HCT116 (cell line): ENCODE measurements at regions not wholly inside any gene's neighbourhood (a gene's known extent, or its start where the extent isn't known, plus 50 kb on each side); places are given as distances from the start of the nearest gene placed in this dataset.

ENCODE experiments used
- ATAC-seq: fragments of 200-7000 bp; cut with Tn5 transposase; 2 replicates; pipeline ENCODE4 v1.9.1; 2020; ENCODE audit warnings: mild to moderate bottlenecking, moderate library complexity
- BruUV-seq: library from RNA; stranded (reverse); fragments of 400-500 nt; replicated peaks from 2 replicates; lab custom pipeline; 2021; lab: Mats Ljungman, UMichigan
- CTCF ChIA-PET: fragments of 300-600 bp; sonication (Branson Sonifier 250); formaldehyde crosslinking; loops from one replicate; lab custom pipeline; 2021; ENCODE audit warnings: antibody characterized with exemption; lab: Charles Lee
- POLR2A ChIA-PET: fragments of 300-600, 350-600 bp; sonication (Branson Sonifier 250); formaldehyde crosslinking; loops from one replicate; lab custom pipeline; 2021; ENCODE audit warnings: antibody characterized with exemption; lab: Charles Lee
- RAD21 ChIA-PET, 2 experiments: fragments of 300-600 bp; sonication (Branson Sonifier 250); formaldehyde crosslinking; loops; one replicate each; lab custom pipeline; 2023; ENCODE audit warnings: low total read pairs in 2 of 2; ENCODE audit not compliant: uncharacterized antibody in 2 of 2, unreplicated experiment in 2 of 2, low non-redundant PET in 1 of 2; lab: Charles Lee
- DNase-seq: peaks from one replicate; pipeline ENCODE4 v3.0.0-alpha.2; 2010; ENCODE audit warnings: low read depth, low spot score
- H2AFZ ChIP-seq: fragments of 200-600 bp; shearing (Covaris generic), sonication (generic); 2 replicates; pipeline ENCODE4 v1.6.1; 2017; ENCODE audit warnings: low read depth, mixed run types, mixed read lengths, antibody characterized with exemption, low read length; ENCODE audit not compliant: poor library complexity, severe bottlenecking
- H3K27ac ChIP-seq: 2 replicates; pipeline ENCODE4 v1.5.1; 2012; ENCODE audit warnings: low read depth, low read length
- H3K27me3 ChIP-seq: fragments of 200-600 bp; sonication (generic); 2 replicates; pipeline ENCODE4 v1.6.1; 2016; ENCODE audit warnings: mixed run types, low read length, mixed read lengths; ENCODE audit not compliant: insufficient read depth
- H3K36me3 ChIP-seq, 2 experiments: fragments of 200-500 bp in 1 of 2; fragments of 200-600 bp in 1 of 2; sonication (Bioruptor generic) in 1 of 2; sonication (generic) in 1 of 2; 2 replicates each; pipeline versions ENCODE4 v1.5.1 to v1.6.1; 2014 to 2016; ENCODE audit warnings: low read length in 2 of 2, inconsistent platforms in 1 of 2, mixed read lengths in 1 of 2, mixed run types in 1 of 2; ENCODE audit not compliant: insufficient read depth in 2 of 2, control insufficient read depth in 1 of 2
- H3K4me1 ChIP-seq, 2 experiments: fragments of 200-600 bp in 1 of 2; sonication (generic) in 1 of 2; 2 replicates each; pipeline versions ENCODE4 v1.5.1 to v1.6.1; 2012 to 2017; ENCODE audit warnings: low read length in 2 of 2, inconsistent platforms in 1 of 2, mild to moderate bottlenecking in 1 of 2, mixed read lengths in 1 of 2, mixed run types in 1 of 2, moderate library complexity in 1 of 2; ENCODE audit not compliant: insufficient read depth in 2 of 2, control insufficient read depth in 1 of 2
- H3K4me2 ChIP-seq: fragments of 200-600 bp; sonication (generic); 2 replicates; pipeline ENCODE4 v1.6.1; 2017; ENCODE audit warnings: mixed run types, low read length, mixed read lengths
- H3K4me3 ChIP-seq, 2 experiments: fragments of 200-600 bp in 1 of 2; sonication (generic) in 1 of 2; replicated peaks in 1 of 2; 2 replicates each; pipeline ENCODE4 v1.5.1; 2011 to 2016; ENCODE audit warnings: low read length in 2 of 2, control low read depth in 1 of 2, low read depth in 1 of 2, mild to moderate bottlenecking in 1 of 2, mixed read lengths in 1 of 2, mixed run types in 1 of 2
- H3K79me2 ChIP-seq: fragments of 200-600 bp; sonication (generic); 2 replicates; pipeline ENCODE4 v1.6.1; 2017; ENCODE audit warnings: mild to moderate bottlenecking, mixed run types, low read length, moderate library complexity, mixed read lengths; ENCODE audit not compliant: insufficient read depth
- H3K9ac ChIP-seq: fragments of 200-600 bp; sonication (generic); 2 replicates; pipeline ENCODE4 v1.6.1; 2016; ENCODE audit warnings: low read length, mixed read lengths
- H3K9me2 ChIP-seq: fragments of 200-600 bp; sonication (generic), shearing (Covaris generic); 2 replicates; pipeline ENCODE4 v1.6.1; 2017; ENCODE audit warnings: mixed run types, mild to moderate bottlenecking, moderate library complexity; ENCODE audit not compliant: insufficient read depth
- H3K9me3 ChIP-seq, 2 experiments: fragments of 200-500 bp in 1 of 2; fragments of 200-600 bp in 1 of 2; sonication (Bioruptor generic) in 1 of 2; sonication (generic) in 1 of 2; 2 replicates each; pipeline ENCODE4 v1.6.1; 2014 to 2017; ENCODE audit warnings: low read length in 2 of 2, mixed read lengths in 2 of 2, inconsistent platforms in 1 of 2, low read depth in 1 of 2, mild to moderate bottlenecking in 1 of 2, mixed run types in 1 of 2, moderate library complexity in 1 of 2; ENCODE audit not compliant: control insufficient read depth in 1 of 2, insufficient read depth in 1 of 2
- H4K20me1 ChIP-seq: fragments of 200-600 bp; sonication (generic), shearing (Covaris generic); 2 replicates; pipeline ENCODE4 v1.6.1; 2017; ENCODE audit warnings: mixed run types, mild to moderate bottlenecking, moderate library complexity; ENCODE audit not compliant: insufficient read depth
- CBX3 ChIP-seq: IDR thresholded peaks from 2 replicates; pipeline ENCODE4 v1.6.1; 2012; ENCODE audit warnings: low read depth
- ELF1 ChIP-seq: IDR thresholded peaks from 2 replicates; pipeline ENCODE4 v1.6.1; 2012; ENCODE audit warnings: low read depth, borderline replicate concordance
- FOSL1 ChIP-seq: IDR thresholded peaks from 2 replicates; pipeline ENCODE4 v1.6.1; 2012; ENCODE audit warnings: low read depth
- MAX ChIP-seq: IDR thresholded peaks from 2 replicates; pipeline ENCODE4 v1.6.1; 2012
- SIN3A ChIP-seq: IDR thresholded peaks from 2 replicates; pipeline ENCODE4 v1.6.1; 2012; ENCODE audit warnings: low read depth
- SP1 ChIP-seq: IDR thresholded peaks from 2 replicates; pipeline ENCODE4 v1.6.1; 2012; ENCODE audit warnings: low read depth
- YY1 ChIP-seq: IDR thresholded peaks from 2 replicates; pipeline ENCODE4 v1.6.1; 2011; ENCODE audit warnings: low read length, low read depth, moderate library complexity, mild to moderate bottlenecking; ENCODE audit not compliant: insufficient replicate concordance; ENCODE audit errors: extremely low read depth
- ZFX ChIP-seq: fragments of 450-650 bp; IDR thresholded peaks from 2 replicates; pipeline ENCODE4 v1.6.1; 2017
- intact Hi-C: fragments of 100-400 bp; cut with micrococcal nuclease; formaldehyde crosslinking; loops from 2 replicates; pipeline ENCODE4 v1.10.0; 2022

GRCh38 chr2:125553768-125554167, 1102.2 kb upstream of the GYPC start:
- Histone ChIP-seq H4K20me1 (no peaks in the 10 kb centered on the region), H3K4me1 (no peaks in the 10 kb centered on the region), H2AFZ (no peak overlapping the region), H3K79me2 (no peaks in the 10 kb centered on the region), H3K9me2 (no peaks in the 10 kb centered on the region), H3K36me3 (no peaks in the 10 kb centered on the region), H3K9ac (no peak overlapping the region), H3K9me3 (peaks cover 5 to 24% of the 10 kb centered on the region in 2 experiments; a peak in 2 of 4 replicates), H3K4me3 (no peak overlapping the region), H3K4me2 (no peak overlapping the region), H3K27ac (no peak overlapping the region), H3K27me3 (no peaks in the 10 kb centered on the region)
- DNase-seq (no peak), ATAC-seq (no peak)
- no TSS peak for BruUV-seq
- TF ChIP-seq YY1 (no peak), MAX (no peak), CBX3 (no peak), SIN3A (no peak), SP1 (no peak), ELF1 (no peak)
- intact Hi-C loops = no loop called here
- ChIA-PET POLR2A (no interaction called here), RAD21 (no interaction called here), CTCF (no interaction called here)

DNA sequence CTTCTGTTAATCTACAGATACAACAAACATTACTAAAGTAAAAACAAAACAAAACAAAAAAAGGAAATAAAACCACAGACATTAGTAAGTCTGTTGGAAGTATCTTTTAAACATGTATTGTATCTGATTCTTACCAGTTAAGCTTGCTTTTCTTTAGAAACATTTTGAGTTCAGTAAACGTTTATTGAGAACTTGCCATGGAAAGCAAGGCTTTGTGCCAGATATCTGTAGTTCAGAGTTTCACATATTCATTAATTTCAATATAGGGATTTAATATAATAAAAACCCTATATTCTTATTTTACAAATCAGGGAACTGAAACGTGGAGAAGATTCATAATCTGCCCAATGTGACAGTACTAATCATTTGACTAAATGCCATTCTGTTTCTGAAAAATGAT, 1101.0 kb upstream of the GYPC start:
- intact Hi-C loops = no loop called here
- H3K27ac ChIP-seq = no peak overlapping the region
- ChIA-PET POLR2A (no interaction called here), RAD21 (no interaction called here), CTCF (no interaction called here)
- no peaks in the 10 kb centered on the region for H4K20me1 ChIP-seq
- ATAC-seq = no peak
- no peak overlapping the region for H2AFZ ChIP-seq
- H3K4me3 ChIP-seq = no peak overlapping the region
- no peaks in the 10 kb centered on the region for H3K9me2 ChIP-seq
- BruUV-seq = no TSS peak
- DNase-seq = no peak
- H3K36me3 ChIP-seq = no peaks in the 10 kb centered on the region
- no peaks in the 10 kb centered on the region for H3K79me2 ChIP-seq
- H3K9ac ChIP-seq = no peak overlapping the region
- no peak overlapping the region for H3K4me2 ChIP-seq
- no peaks in the 10 kb centered on the region for H3K27me3 ChIP-seq
- H3K4me1 ChIP-seq = no peaks in the 10 kb centered on the region
- peaks cover 5 to 19% of the 10 kb centered on the region in 2 experiments; a peak in 2 of 4 replicates for H3K9me3 ChIP-seq
- no peak for TF ChIP-seq FOSL1
- no peak for TF ChIP-seq ZFX
